ENCODE measurements at regions not wholly inside any gene's neighbourhood (a gene's known extent, or its start where the extent isn't known, plus 50 kb on each side); places are given as distances from the start of the nearest gene placed in this dataset.

DNA sequence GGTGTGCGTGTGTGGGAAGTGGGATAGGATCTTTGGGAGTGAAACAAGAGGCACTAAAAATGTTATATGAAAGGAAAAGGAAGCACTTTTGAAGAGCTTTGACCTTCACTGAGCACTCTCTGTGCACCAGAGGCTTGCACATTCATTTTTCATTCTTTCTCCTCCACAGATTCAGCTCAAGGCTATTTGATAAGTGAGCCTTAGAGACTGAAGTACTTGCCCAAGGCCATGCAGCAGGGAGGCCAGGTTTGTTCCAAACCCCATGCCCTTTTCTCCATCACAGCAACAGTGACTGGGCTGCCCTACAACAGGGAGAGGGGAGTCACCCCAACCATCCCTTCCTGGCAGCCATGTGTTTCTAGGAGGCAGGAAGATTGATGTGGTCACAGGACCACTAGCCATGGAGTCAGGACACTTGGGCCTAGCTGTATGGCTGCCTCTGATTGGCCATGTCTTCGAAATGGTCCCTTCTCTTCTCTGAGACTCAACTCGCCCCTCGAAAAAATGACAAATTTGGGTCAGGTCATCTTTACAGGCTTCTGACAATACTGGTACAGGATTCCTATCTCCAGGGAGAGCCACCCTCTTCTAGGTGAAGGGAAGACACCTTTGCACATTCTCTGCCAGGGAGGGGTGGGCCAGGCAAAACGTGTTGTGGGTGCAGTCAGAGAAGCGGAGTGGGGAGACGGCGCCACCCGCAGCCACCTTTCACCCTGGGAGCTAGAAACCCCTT, 123.5 kb upstream of the MYCN start:
- Histone ChIP-seq H3K27me3 (replicated peaks in 1 of 4; ENCODE audit: control insufficient read depth in 3 of 4, extremely low read depth in 1 of 4, insufficient read depth in 3 of 4, low read length in 3 of 4) (no peaks in the 10 kb centered on the region), H2BK20ac (ENCODE audit: low read length) (no peak overlapping the region), H2BK15ac (ENCODE audit: low read length) (no peak overlapping the region), H3K79me1 (ENCODE audit: low read depth, low read length) (no peaks in the 10 kb centered on the region), H3K4me2 (ENCODE audit: insufficient read depth in 1 of 2, low read depth in 2 of 2, low read length in 2 of 2) (no peak overlapping the region), H2BK5ac (ENCODE audit: low read depth, low read length) (no peak overlapping the region), H3K36me3 (ENCODE audit: control insufficient read depth in 2 of 4, insufficient read depth in 4 of 4, low read length in 3 of 4) (no peaks in the 10 kb centered on the region), H4K20me1 (replicated peaks in 1 of 2; ENCODE audit: control insufficient read depth in 1 of 2, insufficient read depth in 2 of 2, low read length in 2 of 2) (no peaks in the 10 kb centered on the region), H3K4me1 (replicated peaks in 1 of 4; ENCODE audit: control insufficient read depth in 3 of 4, insufficient read depth in 4 of 4, low read length in 3 of 4) (peaks cover 0 to 10% (median 4%) of the 10 kb centered on the region in 4 experiments; a peak in 3 of 7 replicates), H2BK12ac (ENCODE audit: low read depth, low read length) (no peak overlapping the region), H3K79me2 (ENCODE audit: control insufficient read depth in 1 of 2, insufficient read depth in 2 of 2, low read length in 2 of 2) (no peaks in the 10 kb centered on the region), H3K9me3 (ENCODE audit: insufficient read depth in 2 of 2, low read depth in 1 of 2, low read length in 1 of 2) (no peaks in the 10 kb centered on the region), H2BK120ac (replicated peaks; ENCODE audit: low read depth, low read length) (no peak overlapping the region), H3K23ac (ENCODE audit: insufficient read length) (no peak overlapping the region), H3K4ac (replicated peaks; ENCODE audit: insufficient read length, low read depth, low read length) (no peak overlapping the region), H3K14ac (ENCODE audit: insufficient read length) (no peak overlapping the region), H3K23me2 (ENCODE audit: low read depth, low read length) (no peaks in the 10 kb centered on the region), H3K56ac (replicated peaks; ENCODE audit: insufficient read length, low read depth, low read length) (no peak overlapping the region), H3K9ac (replicated peaks in 1 of 4; ENCODE audit: extremely low read depth in 1 of 4, low read depth in 3 of 4, low read length in 3 of 4) (no peak overlapping the region), H4K5ac (ENCODE audit: insufficient read length, low read depth, low read length) (no peak overlapping the region), H4K91ac (replicated peaks; ENCODE audit: insufficient read length, low read length) (no peak overlapping the region), H2AFZ (ENCODE audit: low read length) (no peak overlapping the region), H3K18ac (ENCODE audit: extremely low read depth, low read length) (no peak overlapping the region), H2AK5ac (ENCODE audit: low read depth, low read length) (no peak overlapping the region), H4K8ac (ENCODE audit: extremely low read depth, insufficient read depth, low read length) (no peak overlapping the region), H3K27ac (ENCODE audit: low read depth, low read length) (no peak overlapping the region), H3K4me3 (ENCODE audit: extremely low read depth in 1 of 4, insufficient read depth in 2 of 4, low read depth in 3 of 4, low read length in 4 of 4) (no peak overlapping the region)
- no peak for DNase-seq (ENCODE audit: low read depth in 1 of 2, low spot score in 2 of 2)
- POLR2A ChIA-PET (ENCODE audit: partially characterized antibody): no interaction called here
- TF ChIP-seq KDM1A (IDR thresholded peaks at IDR 0.05; ENCODE audit: borderline replicate concordance, low read length) (no peak), RAD21 (IDR thresholded peaks at IDR 0.05 in 1 of 2, conservative IDR thresholded peaks at IDR 0.05 in 1 of 2; ENCODE audit: low read depth in 2 of 2, low read length in 2 of 2) (peak in 1 of 2 experiments; percentile 49; a peak in 2 of 4 replicates), CTCF (IDR thresholded peaks at IDR 0.05; ENCODE audit: control extremely low read depth in 1 of 3, insufficient read depth in 1 of 3, low read depth in 1 of 3, low read length in 3 of 3) (peak in 2 of 3 experiments; percentile 11 to 16; a peak in 2 of 4 replicates), CHD1 (IDR thresholded peaks at IDR 0.05; ENCODE audit: low read depth, low read length) (no peak), NRF1 (IDR thresholded peaks at IDR 0.05; ENCODE audit: low read depth, low read length) (no peak)
- FAIRE-seq: no peak
- CTCF ChIA-PET (ENCODE audit: partially characterized antibody): interaction anchor here (0.7 to 2.1 kb wide), 10 partner anchors 8 to 687 kb away, joined by 3 to 9 read pairs (median 3); no protein-coding TSS in a partner anchor
- WGBS, 2 experiments (ENCODE audit: extremely low coverage in 1 of 2, insufficient coverage in 1 of 2, insufficient read length in 1 of 2, insufficient replicate concordance in 2 of 2, low coverage in 1 of 2, low lambda C conversion rate in 2 of 2, missing lambda C conversion rate in 1 of 2): 75 to 100% methylated on average over 1 to 9 of the region's 9 CpGs
